ENCODE measurements at regions not wholly inside any gene's neighbourhood (a gene's known extent, or its start where the extent isn't known, plus 50 kb on each side); places are given as distances from the start of the nearest gene placed in this dataset.

- TF ChIP-seq CTCF (IDR thresholded peaks at IDR 0.05), result no peak
- TF ChIP-seq POLR2A (IDR thresholded peaks at IDR 0.05), result no peak
Observed at GRCh38 chr4:181529537-181529936, 713.7 kb upstream of the TENM3 start.

Measured in vagina (tissue), 2 donors.